T47D (cell line): ENCODE measurements at regions not wholly inside any gene's neighbourhood (a gene's known extent, or its start where the extent isn't known, plus 50 kb on each side); places are given as distances from the start of the nearest gene placed in this dataset.

ENCODE experiments used
- DNase-seq, 2 experiments: peaks; one replicate each; pipeline versions ENCODE4 v3.0.0 to v3.0.0-alpha.2; 2011 to 2012; ENCODE audit warnings: low read depth in 1 of 2, low spot score in 1 of 2
- JUND ChIP-seq: IDR thresholded peaks from 2 replicates; pipeline ENCODE4 v1.6.1; 2012; ENCODE audit warnings: low read depth
- in situ Hi-C: cut with HindIII; loops from 2 replicates; pipeline ENCODE4 v1.10.0; 2016; ENCODE audit warnings: low sequenced_read_pairs, low pct_unique_long_range_greater_than_20kb

DNA sequence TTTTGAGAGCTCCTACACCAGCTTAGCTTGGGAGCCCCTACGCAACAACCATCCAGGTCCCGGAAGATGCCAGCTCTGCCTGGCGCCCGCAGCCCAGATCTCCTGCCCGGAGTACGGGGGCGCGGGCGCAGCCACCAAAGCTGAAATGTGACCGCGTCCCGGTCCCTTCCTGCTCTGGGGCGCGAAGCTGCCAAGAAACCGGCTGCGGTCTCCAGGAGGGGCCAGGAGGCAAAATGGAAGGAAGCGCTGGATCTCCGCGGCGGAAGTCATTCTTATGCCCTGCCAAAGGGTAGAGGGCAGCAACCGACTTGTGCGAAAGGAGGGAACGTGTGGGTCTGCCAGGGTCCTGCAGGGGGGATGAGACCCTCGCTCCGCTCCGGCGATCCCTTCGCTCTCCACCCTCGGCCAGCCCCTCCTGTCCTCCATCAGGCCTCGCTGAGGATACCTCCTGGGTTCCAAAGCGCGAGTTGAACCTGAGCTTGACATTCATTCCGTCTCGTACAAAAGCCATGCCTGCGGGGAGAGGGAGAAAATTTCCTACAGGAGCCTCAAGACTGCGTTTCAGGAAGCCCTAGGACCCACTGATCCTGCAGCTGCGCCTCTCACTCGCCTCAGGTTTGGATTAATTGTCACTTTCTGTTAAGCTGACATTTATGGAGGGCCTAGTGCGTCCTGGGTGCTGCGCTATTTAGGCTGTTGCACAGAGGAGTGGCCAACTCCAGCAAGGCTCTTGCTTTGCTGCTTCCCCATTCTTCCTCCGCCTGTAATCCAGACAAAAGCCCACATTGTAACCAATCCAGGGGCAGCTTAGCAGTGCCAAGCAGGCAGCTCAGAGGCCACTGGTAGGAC is 98.3 kb upstream of the VGLL3 start:
- no peak for DNase-seq
- no peak for TF ChIP-seq JUND
- in situ Hi-C loops: no loop called here

DNA sequence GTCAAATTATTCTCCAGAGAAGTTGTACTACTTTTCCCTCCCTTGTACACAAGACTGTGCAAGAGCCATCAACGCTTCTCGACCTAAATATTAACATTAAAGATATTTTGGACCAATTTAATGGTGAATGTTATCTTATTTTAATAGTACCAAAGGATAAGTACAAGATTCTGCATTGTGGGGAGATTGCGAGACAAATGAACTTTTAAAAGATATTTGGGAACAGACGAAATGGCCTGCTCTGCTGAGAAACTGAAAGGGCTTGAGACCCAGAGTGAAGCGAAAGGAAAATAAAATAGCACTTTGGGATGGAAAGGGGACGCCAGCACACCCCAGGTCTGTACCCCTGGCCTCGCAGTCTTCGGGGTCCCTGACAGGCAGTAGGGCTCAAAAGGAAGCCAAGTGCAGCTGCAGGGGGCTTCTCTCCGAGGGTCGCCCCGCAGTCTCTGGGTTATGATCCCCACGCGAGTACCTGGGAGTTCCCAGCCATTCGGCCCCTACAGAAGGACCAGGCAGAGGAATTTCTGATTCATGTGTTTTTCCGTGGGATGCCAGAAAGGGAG is 97.6 kb upstream of the VGLL3 start:
- no peak for TF ChIP-seq JUND
- DNase-seq: no peak
- in situ Hi-C loops: no loop called here

DNA sequence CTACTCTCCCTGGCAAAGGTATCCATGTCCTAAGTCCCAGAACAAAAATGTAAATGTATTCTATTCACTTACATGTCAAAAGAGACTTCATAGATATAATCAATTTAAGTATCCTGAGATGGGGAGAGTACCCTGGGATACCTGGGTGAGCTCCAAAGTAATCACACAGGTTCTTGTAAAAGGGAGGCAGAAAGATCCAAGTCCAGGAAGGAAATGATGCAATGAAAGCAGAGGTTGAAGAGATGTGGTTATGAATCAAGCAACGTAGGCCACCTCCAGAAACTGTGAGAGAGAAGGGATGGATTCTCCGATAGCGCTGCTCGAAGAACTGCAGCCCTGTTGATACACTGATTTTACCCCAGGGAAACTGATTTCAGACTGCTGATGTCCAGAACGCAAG is 93.9 kb upstream of the VGLL3 start:
- no peak for TF ChIP-seq JUND
- in situ Hi-C loops: no loop called here

DNA sequence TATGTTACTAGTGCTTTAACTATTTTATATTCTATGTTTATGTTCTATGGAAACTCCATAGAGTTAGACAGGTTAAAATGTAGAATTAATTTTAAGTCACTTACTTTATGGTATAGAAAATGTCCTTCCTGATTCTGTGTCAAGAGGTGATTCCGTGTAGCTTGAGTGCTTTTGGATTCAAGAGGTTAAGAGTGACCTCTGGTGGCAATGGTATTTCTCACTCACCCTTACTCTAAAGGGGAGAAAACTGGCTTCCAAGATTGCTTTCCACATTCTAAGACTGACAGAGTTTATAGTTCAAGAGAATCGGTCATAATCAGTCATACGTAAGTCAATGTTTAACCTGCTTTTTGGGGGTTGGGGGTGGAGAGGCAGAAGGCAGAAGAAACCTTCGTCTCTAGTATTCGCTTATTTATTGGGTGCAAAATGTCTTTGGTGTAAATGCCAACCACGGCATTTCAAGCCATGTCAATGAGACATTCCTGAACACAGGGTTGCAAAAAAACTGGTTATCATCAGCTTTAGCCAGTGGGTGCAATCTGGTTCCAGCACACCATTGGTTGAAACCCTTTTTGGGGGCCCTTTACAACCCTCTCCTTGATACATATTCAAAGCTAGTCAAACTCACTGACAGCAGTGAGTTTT is 92.0 kb upstream of the VGLL3 start:
- TF ChIP-seq JUND: no peak
- in situ Hi-C loops: no loop called here
- peak; percentile 42 to 74 for DNase-seq

More for the DNA sequence above, 93.9 kb upstream of the VGLL3 start:
- DNase-seq: no peak

DNA sequence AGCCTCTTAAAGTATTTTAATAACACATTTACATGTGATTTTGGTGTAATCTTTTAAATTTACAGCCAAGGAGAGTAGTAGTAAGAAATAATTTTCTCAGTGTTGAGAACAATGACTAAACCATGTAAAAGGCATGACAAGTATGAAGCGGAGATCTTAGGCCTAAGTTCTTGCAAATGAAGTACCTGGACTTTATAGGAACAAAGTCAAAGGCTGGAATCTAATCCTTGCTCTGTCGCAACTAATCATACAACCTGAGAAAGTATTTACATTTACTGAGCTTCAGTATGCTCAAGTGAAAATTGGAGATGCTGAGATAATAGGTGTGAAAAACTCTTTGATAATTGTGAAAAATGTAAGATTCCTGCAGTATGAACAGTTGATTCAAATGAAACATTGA is 86.4 kb upstream of the VGLL3 start:
- DNase-seq: no peak
- TF ChIP-seq JUND: no peak
- in situ Hi-C loops: no loop called here

DNA sequence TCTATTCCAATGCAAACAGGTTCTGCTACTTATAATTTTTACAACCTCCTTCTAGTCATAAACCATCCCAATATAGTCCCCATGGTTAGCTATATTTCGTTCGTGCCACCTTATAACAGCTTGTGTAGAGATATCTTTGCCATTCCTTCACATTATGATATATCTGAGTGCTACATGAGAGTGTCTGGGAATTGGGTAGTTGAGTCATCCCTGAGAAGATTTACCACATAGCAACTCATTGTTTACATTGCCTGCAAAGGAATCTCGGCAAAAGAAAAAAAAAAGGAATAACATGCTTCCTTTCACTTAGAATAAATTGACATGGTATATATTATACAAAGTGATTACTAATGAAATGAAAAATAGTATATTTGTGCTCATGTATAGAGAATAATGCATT is 86.0 kb upstream of the VGLL3 start:
- TF ChIP-seq JUND: no peak

DNA sequence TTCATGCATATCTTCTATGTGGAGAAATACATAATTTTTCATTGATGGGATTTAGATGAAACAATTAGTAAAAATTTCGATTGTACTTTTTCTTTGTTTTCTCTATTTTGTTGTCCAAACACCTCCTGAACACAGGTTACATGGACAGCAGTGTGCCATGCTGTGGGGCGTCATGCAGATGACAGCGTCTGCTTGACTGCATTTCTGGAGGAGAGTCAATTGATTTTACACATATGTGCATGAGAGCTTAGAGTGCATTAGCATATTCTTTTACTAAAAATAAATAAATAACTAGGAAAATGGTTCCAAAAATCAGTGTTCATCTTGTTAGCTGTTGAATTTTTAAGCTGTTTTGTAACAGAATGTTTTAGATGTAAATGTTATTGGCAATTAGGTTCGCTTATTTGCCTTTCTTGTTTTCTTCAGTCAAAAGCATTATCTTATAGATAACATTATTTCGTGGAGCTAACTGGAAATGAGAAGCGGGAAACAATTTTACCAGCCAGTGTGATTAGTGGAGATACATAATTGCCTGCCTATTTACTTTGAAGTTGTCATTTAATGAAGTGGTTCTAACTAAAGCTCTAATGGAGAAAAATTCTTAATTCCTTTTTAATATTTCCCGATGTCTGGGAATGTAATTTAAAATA is 82.7 kb upstream of the VGLL3 start:
- no peak for TF ChIP-seq JUND
- in situ Hi-C loops: no loop called here

More for the DNA sequence above, 86.0 kb upstream of the VGLL3 start:
- no peak for DNase-seq
- in situ Hi-C loops: no loop called here

DNA sequence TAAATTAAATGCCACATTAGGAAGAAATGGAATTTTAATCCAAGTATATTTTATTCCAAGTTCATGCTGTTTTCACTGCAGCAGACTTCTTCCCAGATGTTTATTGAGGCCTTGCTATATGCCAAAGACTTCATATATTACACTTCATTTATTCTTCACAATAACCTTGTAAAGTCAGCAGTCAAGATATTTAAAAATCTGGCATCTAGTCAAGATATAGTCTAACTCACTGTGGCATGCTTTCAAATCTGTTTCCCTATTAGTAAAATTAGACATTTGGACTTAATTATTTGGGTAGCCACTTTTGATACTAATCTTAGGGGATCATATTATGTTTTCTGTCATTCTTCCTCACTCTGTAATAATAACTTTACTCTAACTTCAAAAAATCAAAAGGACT is 81.5 kb upstream of the VGLL3 start:
- in situ Hi-C loops: no loop called here
- TF ChIP-seq JUND: no peak
- no peak for DNase-seq

More for the DNA sequence above, 82.7 kb upstream of the VGLL3 start:
- DNase-seq: no peak

DNA sequence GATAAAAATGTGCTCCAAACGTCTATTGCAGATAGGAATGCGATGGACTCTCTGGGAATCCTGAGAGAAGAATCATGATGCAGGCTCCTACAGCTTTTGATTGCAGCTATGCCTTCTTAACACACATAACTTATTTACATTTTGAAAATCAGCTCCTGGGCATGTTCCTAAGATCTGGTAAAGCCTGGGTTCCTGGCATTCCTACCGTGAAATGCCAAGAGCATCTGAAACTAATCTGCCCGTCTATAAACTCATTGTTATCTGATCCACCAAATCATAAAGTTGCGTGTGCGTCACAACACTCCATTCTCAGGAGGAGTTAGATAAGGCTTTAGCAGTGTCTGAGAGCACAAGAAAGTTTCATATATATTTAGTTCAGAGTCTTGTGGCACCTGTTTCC is 79.0 kb upstream of the VGLL3 start:
- no peak for DNase-seq
- in situ Hi-C loops: no loop called here
- no peak for TF ChIP-seq JUND

DNA sequence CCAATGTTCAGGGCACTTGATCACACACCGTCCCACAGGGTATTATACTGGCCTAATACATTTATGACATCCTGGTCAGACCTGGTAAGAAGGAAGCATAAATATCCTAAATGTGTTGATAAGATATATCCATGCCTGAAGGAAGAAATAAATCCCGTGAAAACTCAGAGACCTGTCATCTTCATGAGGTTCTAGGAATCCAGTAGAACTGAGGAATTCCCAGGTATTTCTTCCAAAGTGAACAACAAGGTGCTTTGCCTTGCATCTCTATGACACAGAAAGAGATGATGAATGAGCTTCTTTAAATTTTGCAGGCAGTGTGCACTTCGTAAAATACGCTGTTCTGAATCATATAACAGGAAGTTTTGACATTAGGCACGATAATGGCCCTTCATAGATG is 78.1 kb upstream of the VGLL3 start:
- no peak for DNase-seq
- TF ChIP-seq JUND: no peak
- in situ Hi-C loops: no loop called here

DNA sequence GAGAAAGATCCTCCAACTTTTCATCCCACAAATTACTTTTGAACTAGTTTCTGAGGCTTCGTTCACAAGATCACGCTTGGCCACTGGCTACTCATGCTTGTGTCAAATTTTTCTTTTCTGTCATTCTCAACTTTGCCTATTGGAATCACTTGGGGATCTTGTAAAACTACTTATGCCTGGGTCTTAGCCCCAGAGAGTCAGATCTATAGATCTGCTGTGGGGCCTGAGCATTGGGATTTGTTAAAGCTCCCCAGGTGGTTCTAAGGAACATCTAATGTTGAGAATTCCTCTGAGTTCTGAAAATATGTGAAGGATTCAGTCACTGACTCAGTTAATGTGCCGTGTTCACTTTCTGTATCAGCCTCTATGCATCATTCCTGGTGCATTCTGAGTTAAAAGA is 71.7 kb upstream of the VGLL3 start:
- TF ChIP-seq JUND: no peak
- no peak for DNase-seq
- in situ Hi-C loops: no loop called here

DNA sequence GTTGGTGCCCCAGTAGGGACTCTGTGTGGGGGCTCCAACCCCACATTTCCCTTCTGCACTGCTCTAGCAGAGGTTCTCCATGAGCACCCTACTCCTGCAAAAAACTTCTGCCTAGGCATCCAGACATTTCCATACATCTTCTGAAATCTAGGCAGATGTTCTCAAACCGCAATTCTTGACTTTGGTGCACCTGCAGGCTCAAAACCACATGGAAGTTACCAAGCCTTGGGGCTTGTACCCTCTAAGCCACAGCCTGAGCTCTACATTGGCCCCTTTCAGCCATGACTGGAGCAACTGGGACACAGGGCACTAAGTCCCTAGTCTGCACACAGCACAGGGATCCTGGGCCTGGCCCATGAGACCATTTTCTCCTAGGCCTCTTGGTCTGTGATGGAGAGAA is 66.5 kb upstream of the VGLL3 start:
- no peak for TF ChIP-seq JUND
- no peak for DNase-seq
- in situ Hi-C loops: no loop called here

DNA sequence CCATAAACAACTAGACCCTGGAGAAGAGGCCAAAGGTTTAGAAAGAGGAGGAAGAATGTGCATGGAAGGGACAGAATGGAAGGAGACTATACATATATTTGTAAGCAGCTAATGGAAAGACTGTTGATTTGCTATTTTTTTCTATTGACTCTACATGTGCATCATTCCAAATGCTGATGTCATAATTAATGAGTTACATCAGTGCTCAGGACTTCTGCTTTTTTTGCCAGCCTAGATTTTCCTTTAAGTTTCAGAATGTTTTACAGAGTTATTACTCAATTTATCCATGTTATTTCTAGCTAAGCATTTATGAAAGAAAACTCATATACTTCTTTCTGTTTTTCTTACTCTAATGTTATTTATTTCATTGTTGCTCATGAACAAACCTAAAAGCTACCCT is 62.6 kb upstream of the VGLL3 start:
- in situ Hi-C loops: no loop called here
- no peak for TF ChIP-seq JUND
- DNase-seq: no peak
